ENCODE measurements at regions not wholly inside any gene's neighbourhood (a gene's known extent, or its start where the extent isn't known, plus 50 kb on each side); places are given as distances from the start of the nearest gene placed in this dataset.

GRCh38 chr6:103356531-103356930 lies 1503.2 kb downstream of the HACE1 start:
- Histone ChIP-seq H3K79me2 (ENCODE audit: control insufficient read depth, insufficient read depth, low read length) (no peaks in the 10 kb centered on the region), H3K27me3 (ENCODE audit: control insufficient read depth in 2 of 2, insufficient read depth in 2 of 2, low read length in 2 of 2) (no peaks in the 10 kb centered on the region), H2AFZ (ENCODE audit: low read depth, low read length) (no peak overlapping the region), H3K36me3 (ENCODE audit: control insufficient read depth in 2 of 2, extremely low read depth in 1 of 2, insufficient read depth in 2 of 2, low read length in 2 of 2) (no peaks in the 10 kb centered on the region), H3K9me3 (replicated peaks; ENCODE audit: control insufficient read depth, insufficient read depth, low read length) (peaks cover 8% of the 10 kb centered on the region), H3K4me3 (replicated peaks in 1 of 3; ENCODE audit: insufficient read depth in 1 of 3, low read depth in 1 of 3, low read length in 3 of 3) (no peak overlapping the region), H4K20me1 (replicated peaks; ENCODE audit: control insufficient read depth, extremely low read depth, insufficient read depth, low read length) (no peaks in the 10 kb centered on the region), H3K27ac (ENCODE audit: insufficient read depth, low read depth, low read length) (no peak overlapping the region), H3K4me1 (ENCODE audit: control insufficient read depth, extremely low read depth, insufficient read depth, low read length) (no peaks in the 10 kb centered on the region), H3K9me1 (replicated peaks; ENCODE audit: control insufficient read depth, extremely low read depth, insufficient read depth, low read length) (no peaks in the 10 kb centered on the region), H3K9ac (replicated peaks; ENCODE audit: extremely low read depth, insufficient read depth, low read length) (no peak overlapping the region), H3K4me2 (ENCODE audit: insufficient read depth, low read length) (no peak overlapping the region)
- FAIRE-seq (no peak), DNase-seq (ENCODE audit: low read depth, low spot score) (no peak)
- no TSS peak for BruUV-seq (replicated peaks)
- dilution Hi-C loops (cut with MboI; ENCODE audit: extremely low pct_ligation_motif_present, low sequenced_read_pairs) (no loop called here), intact Hi-C loops (cut with micrococcal nuclease) (no loop called here)
- TF ChIP-seq JUN (IDR thresholded peaks at IDR 0.05; ENCODE audit: borderline replicate concordance, insufficient read depth, insufficient read length, low read depth) (no peak), FOS (IDR thresholded peaks at IDR 0.05; ENCODE audit: borderline replicate concordance, insufficient read depth, low read length) (no peak), MAX (IDR thresholded peaks at IDR 0.05; ENCODE audit: insufficient read depth, insufficient read length) (no peak), MYC (IDR thresholded peaks at IDR 0.05; ENCODE audit: low read depth, low read length) (no peak)
- POLR2A ChIA-PET, result no interaction called here
- CTCF ChIA-PET, result no interaction called here

GRCh38 chr6:103344554-103345163 lies 1515.1 kb downstream of the HACE1 start:
- H3K9me3 ChIP-seq (replicated peaks; ENCODE audit: control insufficient read depth, insufficient read depth, low read length), result peaks cover 2% of the 10 kb centered on the region
- no peaks in the 10 kb centered on the region for H3K27me3 ChIP-seq (ENCODE audit: control insufficient read depth in 2 of 2, insufficient read depth in 2 of 2, low read length in 2 of 2)
- H3K36me3 ChIP-seq (ENCODE audit: control insufficient read depth in 2 of 2, extremely low read depth in 1 of 2, insufficient read depth in 2 of 2, low read length in 2 of 2), result no peaks in the 10 kb centered on the region
- no peak overlapping the region for H3K9ac ChIP-seq (replicated peaks; ENCODE audit: extremely low read depth, insufficient read depth, low read length)
- H3K4me1 ChIP-seq (ENCODE audit: control insufficient read depth, extremely low read depth, insufficient read depth, low read length), result no peaks in the 10 kb centered on the region
- H3K4me3 ChIP-seq (replicated peaks in 1 of 3; ENCODE audit: insufficient read depth in 1 of 3, low read depth in 1 of 3, low read length in 3 of 3), result no peak overlapping the region
- DNase-seq (ENCODE audit: low read depth, low spot score), result no peak
- H3K27ac ChIP-seq (ENCODE audit: insufficient read depth, low read depth, low read length), result no peak overlapping the region
- no peak overlapping the region for H3K4me2 ChIP-seq (ENCODE audit: insufficient read depth, low read length)
- ChIA-PET POLR2A (no interaction called here), CTCF (no interaction called here)
- no TSS peak for BruUV-seq (replicated peaks)
- H3K9me1 ChIP-seq (replicated peaks; ENCODE audit: control insufficient read depth, extremely low read depth, insufficient read depth, low read length), result no peaks in the 10 kb centered on the region
- FAIRE-seq, result no peak
- no peak overlapping the region for H2AFZ ChIP-seq (ENCODE audit: low read depth, low read length)
- H3K79me2 ChIP-seq (ENCODE audit: control insufficient read depth, insufficient read depth, low read length), result no peaks in the 10 kb centered on the region
- dilution Hi-C loops (cut with MboI; ENCODE audit: extremely low pct_ligation_motif_present, low sequenced_read_pairs) (no loop called here), intact Hi-C loops (cut with micrococcal nuclease) (no loop called here)
- TF ChIP-seq POLR2AphosphoS5 (IDR thresholded peaks at IDR 0.05; ENCODE audit: insufficient read depth, low read depth, low read length), result no peak
- no peak for TF ChIP-seq MAX (IDR thresholded peaks at IDR 0.05; ENCODE audit: insufficient read depth, insufficient read length)
- TF ChIP-seq JUN (IDR thresholded peaks at IDR 0.05; ENCODE audit: borderline replicate concordance, insufficient read depth, insufficient read length, low read depth), result no peak
- TF ChIP-seq GATA2 (IDR thresholded peaks at IDR 0.05; ENCODE audit: insufficient read depth, insufficient read length, low read depth, low read length), result no peak
- no peak for TF ChIP-seq FOS (IDR thresholded peaks at IDR 0.05; ENCODE audit: borderline replicate concordance, insufficient read depth, low read length)
- TF ChIP-seq CTCF (IDR thresholded peaks at IDR 0.05; ENCODE audit: extremely low read depth in 1 of 2, insufficient read depth in 1 of 2, low read depth in 1 of 2, low read length in 2 of 2), result no peak
- H4K20me1 ChIP-seq (replicated peaks; ENCODE audit: control insufficient read depth, extremely low read depth, insufficient read depth, low read length), result no peaks in the 10 kb centered on the region

All from endothelial cell of umbilical vein (primary cell).